NCI-H1048 (cell line): ENCODE measurements at regions not wholly inside any gene's neighbourhood (a gene's known extent, or its start where the extent isn't known, plus 50 kb on each side); places are given as distances from the start of the nearest gene placed in this dataset.
"Not testable (repeated sequence)": the region's sequence is repeated elsewhere in the genome, so short reads cannot be mapped to it uniquely, and the experiment has no call there.

Experiments used
- DNase-seq: peaks from one replicate; lab custom pipeline; 2025; lab: John Stamatoyannopoulos, UW

DNA sequence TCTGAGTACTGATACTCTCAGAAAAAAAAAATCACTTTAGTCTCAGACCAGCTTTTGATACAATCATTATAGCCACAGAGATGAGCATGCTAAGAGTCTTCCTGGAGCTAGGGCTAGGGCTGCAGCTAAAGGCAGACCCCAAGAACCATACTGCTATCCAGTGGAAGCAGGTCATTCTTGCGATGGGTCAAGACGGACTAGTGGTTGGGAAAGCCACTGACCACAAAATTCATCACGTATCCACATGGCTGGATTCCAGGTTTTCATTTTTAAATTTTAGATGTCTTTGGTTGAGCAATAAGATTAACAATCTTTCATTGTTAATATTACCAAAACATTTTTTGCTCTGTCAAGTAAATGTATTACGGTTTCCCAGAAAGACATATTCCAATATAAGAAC, 598.1 kb downstream of the DNAH5 start:
- no peak for DNase-seq

DNA sequence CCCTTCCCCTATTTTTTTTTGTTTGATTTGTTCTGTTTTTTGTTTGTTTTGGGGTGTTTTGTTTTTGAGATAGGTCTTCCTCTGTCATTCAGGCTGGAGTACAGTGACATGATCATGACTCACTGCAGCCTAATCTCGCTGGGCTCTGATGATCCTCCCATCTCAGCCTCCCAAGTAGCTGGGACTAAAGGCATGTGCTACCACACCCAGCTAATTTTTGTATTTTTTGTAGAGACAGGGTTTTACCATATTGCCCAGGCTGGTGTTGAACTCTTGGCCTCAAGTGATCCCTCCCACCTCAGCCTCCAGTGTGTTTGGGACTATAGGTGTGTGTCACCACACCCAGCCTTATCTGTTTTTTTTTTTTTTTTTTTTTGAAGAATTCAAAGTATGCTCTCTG, 605.4 kb downstream of the DNAH5 start:
- no peak for DNase-seq

- DNase-seq, result not testable (repeated sequence)
Observed at GRCh38 chr5:13335026-13335425, 609.5 kb downstream of the DNAH5 start.

DNA sequence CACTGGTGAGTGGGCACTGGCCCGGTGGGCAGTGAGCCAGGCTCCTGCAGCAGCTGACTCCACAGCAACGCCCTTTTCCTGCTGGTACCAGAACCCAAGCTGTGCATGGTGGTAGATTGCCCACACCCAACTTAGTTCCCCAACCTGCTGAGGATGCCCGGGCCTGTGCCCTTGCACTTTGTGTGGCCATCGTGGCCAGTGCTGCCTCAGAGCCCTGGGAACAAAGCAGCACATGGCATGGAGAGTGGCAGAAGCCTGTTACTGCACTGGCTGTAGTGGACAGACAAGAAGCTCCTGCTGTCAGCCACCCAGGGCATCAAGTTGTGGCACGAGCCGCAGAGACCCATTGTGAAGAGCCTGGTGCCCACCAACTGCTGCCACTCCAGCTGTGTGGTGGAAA, 612.9 kb downstream of the DNAH5 start:
- no peak for DNase-seq

GRCh38 chr5:13328316-13328715, 616.2 kb downstream of the DNAH5 start:
- DNase-seq, result no peak

DNA sequence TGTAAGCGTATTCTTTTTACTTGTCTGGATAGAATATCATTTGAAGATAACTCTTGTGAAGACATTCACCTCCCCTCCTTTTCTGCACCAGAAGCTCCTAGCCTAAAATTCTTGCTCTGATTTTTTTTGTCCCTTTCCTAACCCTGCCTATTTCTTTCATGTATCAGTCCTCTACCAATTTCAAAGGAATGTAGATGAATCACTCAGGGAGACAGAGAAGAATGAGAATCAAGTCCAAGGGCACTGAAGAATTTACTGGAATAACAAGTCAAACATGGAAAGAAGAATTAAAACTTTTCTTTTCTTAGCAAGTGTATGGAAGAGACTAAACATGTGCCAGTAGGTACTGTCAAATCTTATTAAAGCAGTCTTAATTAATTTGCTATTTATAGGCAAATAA, 618.7 kb downstream of the DNAH5 start:
- DNase-seq, result no peak

GRCh38 chr5:13322769-13323168, 621.7 kb downstream of the DNAH5 start:
- no peak for DNase-seq

- DNase-seq, result no peak
Observed at GRCh38 chr5:13317654-13318053, 626.8 kb downstream of the DNAH5 start.

GRCh38 chr5:13316176-13316575, 628.3 kb downstream of the DNAH5 start:
- no peak for DNase-seq

DNA sequence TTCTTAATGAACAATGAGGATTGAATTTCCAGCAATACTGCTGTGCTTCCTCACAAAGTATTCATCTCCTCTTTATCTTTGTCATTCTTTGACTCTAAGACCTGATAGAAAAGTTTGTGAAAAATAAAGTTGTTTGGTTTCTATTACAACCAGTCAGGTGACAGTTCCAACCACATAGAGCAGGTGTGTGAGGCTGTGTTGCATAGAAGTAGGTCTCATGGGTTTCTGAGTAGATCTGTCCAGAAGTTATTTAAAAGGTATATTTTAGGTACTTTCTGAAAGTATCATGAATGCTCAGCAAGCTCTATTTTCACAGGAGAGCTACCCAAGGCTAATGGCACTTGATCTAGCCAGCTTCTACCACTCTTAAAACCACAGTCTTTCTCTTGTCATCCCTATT, 637.0 kb downstream of the DNAH5 start:
- DNase-seq, result no peak

- DNase-seq, result no peak
Observed at GRCh38 chr5:13303445-13303844, 641.0 kb downstream of the DNAH5 start.

- no peak for DNase-seq
Observed at GRCh38 chr5:13278811-13279210, 665.7 kb downstream of the DNAH5 start.

DNA sequence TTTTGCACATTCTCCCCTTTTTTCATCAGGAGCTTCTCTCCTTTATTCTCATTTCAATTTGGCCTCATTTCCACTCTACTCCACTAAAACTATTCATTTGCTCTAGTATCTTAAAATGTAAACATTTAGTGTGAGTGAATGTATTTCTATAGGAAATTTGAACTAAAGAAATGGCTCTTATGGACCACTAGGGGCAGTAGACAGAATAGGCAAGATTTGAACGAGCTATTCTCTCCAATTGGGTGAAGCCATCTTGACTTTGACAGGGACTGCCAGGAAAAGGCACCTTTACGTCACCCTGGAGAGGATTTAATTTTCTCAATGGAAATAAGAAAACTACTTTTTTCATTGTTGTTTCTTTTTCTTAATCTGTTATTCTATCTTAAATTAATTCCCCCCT, 666.3 kb downstream of the DNAH5 start:
- DNase-seq, result no peak

DNA sequence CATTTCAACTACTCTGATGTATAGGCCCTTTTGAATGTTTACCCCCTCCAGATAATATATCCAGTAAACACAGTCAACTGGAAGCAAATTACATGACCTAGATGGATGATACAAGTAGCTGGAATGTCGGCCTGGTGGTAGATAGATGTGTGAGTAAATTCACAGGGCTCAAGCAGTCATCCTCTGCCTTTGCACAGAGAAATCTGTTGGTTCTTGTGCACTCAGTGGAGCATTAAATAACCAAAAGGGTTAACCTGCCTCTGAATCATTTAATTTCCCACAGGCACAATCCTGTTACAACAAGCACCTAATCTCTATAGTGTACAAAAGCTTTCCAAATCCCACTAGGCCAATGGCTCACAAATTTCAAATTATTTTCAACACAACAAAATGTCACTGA, 668.3 kb downstream of the DNAH5 start:
- DNase-seq, result no peak

DNA sequence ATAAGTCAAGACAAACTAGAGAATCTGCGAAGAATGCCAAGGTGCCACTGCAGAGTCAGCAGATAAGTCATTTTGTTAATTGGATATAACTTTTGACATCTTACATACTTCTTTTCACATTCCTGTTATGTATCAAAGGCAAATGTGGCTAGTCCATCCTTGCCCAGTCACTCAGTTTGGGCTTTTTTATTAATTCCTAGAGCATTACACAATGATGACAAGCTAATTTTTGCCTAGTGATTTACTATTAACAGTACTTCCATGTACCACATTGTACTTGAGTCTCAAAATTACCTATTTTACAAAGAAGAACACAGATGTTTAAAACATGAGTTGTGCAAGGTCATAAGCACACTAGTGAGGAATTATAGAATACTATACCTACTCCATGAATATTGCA, 680.8 kb downstream of the DNAH5 start:
- no peak for DNase-seq

DNA sequence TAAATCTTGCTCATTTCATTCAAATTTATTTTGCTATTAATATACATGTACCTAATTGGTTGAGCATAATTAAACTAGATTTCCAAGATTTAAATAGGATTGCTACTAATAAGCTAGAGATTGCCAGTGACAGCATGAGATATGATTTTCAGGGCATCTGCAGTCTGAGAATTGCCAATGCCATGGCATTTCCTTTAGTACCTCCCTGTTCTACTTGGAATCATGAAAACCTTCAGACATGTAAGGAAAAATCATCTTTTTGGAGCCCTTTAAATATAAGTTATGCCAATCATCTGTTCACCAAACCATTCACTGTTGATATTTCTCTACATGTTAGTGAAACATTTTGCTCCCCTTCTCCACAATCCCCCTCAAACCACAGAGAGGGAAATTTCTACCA, 691.4 kb downstream of the DNAH5 start:
- DNase-seq, result no peak

DNA sequence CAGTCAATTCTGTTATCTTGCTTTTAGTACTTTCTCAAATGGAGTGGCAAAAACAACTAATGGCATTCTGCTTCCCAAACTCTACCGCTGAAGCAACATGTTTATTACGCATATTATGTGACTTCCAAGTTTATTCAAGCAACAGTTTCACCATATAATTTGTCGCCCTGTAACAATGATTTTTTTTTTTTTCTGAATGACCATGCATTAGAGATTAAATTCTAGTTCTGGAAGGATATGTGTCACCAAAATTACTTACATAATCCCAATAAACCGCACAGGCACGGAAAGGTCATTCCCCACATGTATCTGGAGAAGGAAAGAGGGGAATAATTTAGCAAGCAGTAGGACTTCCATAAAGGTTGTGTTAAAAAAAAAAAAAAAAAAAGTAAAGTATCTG, 691.8 kb downstream of the DNAH5 start:
- no peak for DNase-seq

- no peak for DNase-seq
Observed at GRCh38 chr5:13251623-13252376, 692.7 kb downstream of the DNAH5 start.

DNA sequence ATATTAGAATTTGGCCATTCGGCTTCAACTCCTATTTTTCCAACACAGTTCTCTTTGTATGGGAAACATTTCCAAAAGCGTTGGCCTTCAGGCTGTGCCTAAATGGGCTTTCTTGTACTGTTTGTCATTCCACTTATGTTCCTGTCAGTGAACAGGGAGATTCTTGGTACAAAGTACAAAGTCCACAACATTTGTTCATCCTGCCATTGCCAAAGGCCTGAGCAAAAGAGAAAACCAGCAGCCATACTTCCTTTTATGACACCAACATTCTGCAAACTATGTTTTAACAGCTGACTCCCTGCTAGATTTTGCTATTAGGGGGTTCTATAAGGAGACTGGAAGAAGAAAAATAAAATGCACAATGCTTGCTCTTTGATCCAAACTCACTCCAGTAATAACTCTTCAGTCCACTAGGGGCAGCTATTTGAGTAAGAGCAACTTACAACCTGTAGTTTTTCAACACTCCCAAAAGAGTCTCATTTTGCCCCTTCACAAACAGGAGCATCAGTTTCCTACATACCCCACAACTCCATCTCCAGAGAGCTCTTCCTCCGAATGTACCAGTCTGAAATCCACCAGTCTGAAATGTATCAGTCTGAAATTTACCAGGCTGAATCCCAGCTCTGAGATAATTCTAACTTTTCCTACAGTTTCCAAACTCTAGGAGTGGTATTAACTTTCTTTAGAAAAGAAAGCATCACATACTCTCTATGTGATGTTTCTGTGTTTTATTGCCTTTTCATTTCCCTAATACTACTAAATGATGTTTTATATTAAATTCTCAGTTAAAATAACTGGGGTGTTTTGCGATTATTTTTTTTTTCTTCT, 693.8 kb downstream of the DNAH5 start:
- DNase-seq, result no peak

GRCh38 chr5:13249854-13250253, 694.6 kb downstream of the DNAH5 start:
- DNase-seq, result no peak

DNA sequence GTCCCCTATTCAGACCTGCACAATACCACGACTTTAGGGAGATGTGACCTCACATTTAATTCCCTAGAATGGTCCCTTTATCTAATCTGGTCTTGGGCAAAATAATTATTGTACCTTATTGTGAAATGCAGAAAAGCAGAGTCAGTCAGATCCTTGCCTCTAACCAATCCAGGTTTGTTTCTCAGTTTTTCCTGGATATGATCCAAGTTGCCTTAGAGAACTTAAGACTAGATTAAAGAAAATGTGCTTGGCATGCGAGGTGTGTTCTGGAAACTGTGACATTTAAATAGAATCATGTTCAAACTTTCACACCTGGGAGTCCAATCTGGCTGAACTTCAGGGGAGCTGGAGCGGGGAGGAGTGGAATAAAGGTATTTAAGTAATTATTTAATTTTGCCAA, 696.2 kb downstream of the DNAH5 start:
- no peak for DNase-seq

- no peak for DNase-seq
Observed at GRCh38 chr5:13246053-13246452, 698.4 kb downstream of the DNAH5 start.

- DNase-seq, result no peak
Observed at GRCh38 chr5:13244151-13244550, 700.3 kb downstream of the DNAH5 start.

GRCh38 chr5:13227513-13227912, 717.0 kb downstream of the DNAH5 start:
- no peak for DNase-seq
